SK-N-SH (cell line): ENCODE measurements at regions not wholly inside any gene's neighbourhood (a gene's known extent, or its start where the extent isn't known, plus 50 kb on each side); places are given as distances from the start of the nearest gene placed in this dataset.

Source experiments
- CTCF ChIA-PET: fragments of 300-600, 350-600 bp; formaldehyde crosslinking; extraction: SDS; loops from one replicate; lab custom pipeline; 2021; lab: Yijun Ruan, JAX
- POLR2A ChIA-PET: fragments of 350-600 bp; sonication (Branson Sonifier 250); formaldehyde crosslinking; extraction: SDS; loops from one replicate; lab custom pipeline; 2020; ENCODE audit warnings: antibody characterized with exemption, inconsistent platforms; lab: Yijun Ruan, JAX
- DNase-seq: peaks from one replicate; pipeline ENCODE4 v3.0.0; 2012
- H2AFZ ChIP-seq: fragments of 200-600 bp; sonication (generic); 2 replicates; pipeline ENCODE4 v1.8.1; 2016; ENCODE audit warnings: antibody characterized with exemption, mild to moderate bottlenecking, low read depth
- H3F3A ChIP-seq: fragments of 200-600 bp; sonication (generic); replicated peaks from 2 replicates; pipeline ENCODE3; 2016; ENCODE audit warnings: antibody characterized with exemption, mild to moderate bottlenecking; ENCODE audit not compliant: insufficient read depth
- H3K27ac ChIP-seq, 2 experiments: fragments of 200-500 bp in 1 of 2; fragments of 200-600 bp in 1 of 2; sonication (Bioruptor generic) in 1 of 2; sonication (generic), shearing (Covaris generic) in 1 of 2; 2 replicates each; pipeline versions ENCODE4 v1.5.1 to v1.6.1; 2014 to 2016; ENCODE audit warnings: low read depth in 2 of 2, inconsistent platforms in 1 of 2, low read length in 1 of 2, mild to moderate bottlenecking in 1 of 2, mixed read lengths in 1 of 2
- H3K27me3 ChIP-seq: fragments of 200-600 bp; sonication (generic), shearing (Covaris generic); 2 replicates; pipeline ENCODE4 v1.6.1; 2016; ENCODE audit warnings: mixed run types; ENCODE audit not compliant: insufficient read depth
- H3K36me3 ChIP-seq, 2 experiments: fragments of 200-500 bp in 1 of 2; fragments of 200-600 bp in 1 of 2; sonication (Bioruptor generic) in 1 of 2; sonication (generic) in 1 of 2; replicated peaks in 1 of 2; 2 replicates each; pipeline versions ENCODE3 to v1.5.1; 2014 to 2016; ENCODE audit warnings: low read length in 1 of 2, mild to moderate bottlenecking in 1 of 2; ENCODE audit not compliant: insufficient read depth in 2 of 2, control insufficient read depth in 1 of 2
- H3K4me1 ChIP-seq, 2 experiments: fragments of 200-500 bp in 1 of 2; fragments of 200-600 bp in 1 of 2; sonication (Bioruptor generic) in 1 of 2; sonication (generic), shearing (Covaris generic) in 1 of 2; 2 replicates each; pipeline versions ENCODE4 v1.5.1 to v1.6.1; 2014 to 2016; ENCODE audit warnings: low read depth in 1 of 2, low read length in 1 of 2, mixed run types in 1 of 2; ENCODE audit not compliant: insufficient read depth in 2 of 2, control insufficient read depth in 1 of 2
- H3K4me2 ChIP-seq: fragments of 200-600 bp; sonication (generic), shearing (Covaris generic); 2 replicates; pipeline ENCODE4 v1.6.1; 2017; ENCODE audit warnings: mixed run types
- H3K4me3 ChIP-seq, 2 experiments: fragments of 200-500 bp in 1 of 2; fragments of 200-600 bp in 1 of 2; sonication (Bioruptor generic) in 1 of 2; sonication (generic), shearing (Covaris generic) in 1 of 2; 2 replicates each; pipeline versions ENCODE4 v1.5.1 to v1.8.1; 2014 to 2016; ENCODE audit warnings: low read depth in 2 of 2, inconsistent platforms in 1 of 2, low read length in 1 of 2, mild to moderate bottlenecking in 1 of 2, mixed read lengths in 1 of 2, moderate library complexity in 1 of 2
- H3K79me2 ChIP-seq: fragments of 200-600 bp; sonication (generic); 2 replicates; pipeline ENCODE4 v1.8.1; 2017; ENCODE audit warnings: mild to moderate bottlenecking; ENCODE audit not compliant: insufficient read depth
- H3K9ac ChIP-seq: fragments of 200-600 bp; sonication (generic); 2 replicates; pipeline ENCODE4 v1.6.1; 2017; ENCODE audit warnings: mixed run types
- H3K9me2 ChIP-seq: fragments of 200-600 bp; sonication (generic); 2 replicates; pipeline ENCODE4 v1.6.1; 2017; ENCODE audit warnings: mixed run types
- H3K9me3 ChIP-seq: fragments of 200-600 bp; sonication (generic); 2 replicates; pipeline ENCODE4 v1.6.1; 2017; ENCODE audit warnings: mixed run types, mild to moderate bottlenecking, moderate library complexity
- H4K20me1 ChIP-seq: fragments of 200-600 bp; sonication (generic); 2 replicates; pipeline ENCODE4 v1.6.1; 2017; ENCODE audit warnings: mild to moderate bottlenecking, mixed run types; ENCODE audit not compliant: insufficient read depth
- CTCF ChIP-seq: fragments of 200-600 bp; sonication (generic); IDR thresholded peaks from 2 replicates; pipeline ENCODE4 v1.6.1; 2017; ENCODE audit warnings: antibody characterized with exemption, mild to moderate bottlenecking, moderate library complexity
- ELF1 ChIP-seq: IDR thresholded peaks from 2 replicates; pipeline ENCODE4 v1.4.0; 2012
- EP300 ChIP-seq, 2 experiments: IDR thresholded peaks; 2 replicates each; pipeline versions ENCODE4 v1.4.0 to v1.6.1; 2012; ENCODE audit warnings: borderline replicate concordance in 1 of 2, low read depth in 1 of 2, low read length in 1 of 2
- EZH2phosphoT487 ChIP-seq: fragments of 200-600 bp; sonication (generic); IDR thresholded peaks from 2 replicates; pipeline ENCODE4 v1.6.1; 2017; ENCODE audit warnings: low read depth, mixed run types, mild to moderate bottlenecking, antibody characterized with exemption, moderate library complexity, borderline replicate concordance
- GABPA ChIP-seq: IDR thresholded peaks from 2 replicates; pipeline ENCODE4 v1.4.0; 2012; ENCODE audit warnings: low read depth, mild to moderate bottlenecking
- JUND ChIP-seq: IDR thresholded peaks from 2 replicates; pipeline ENCODE4 v1.4.0; 2012
- MAX ChIP-seq: IDR thresholded peaks from 2 replicates; pipeline ENCODE4 v1.4.0; 2012; ENCODE audit warnings: low read depth
- MEF2A ChIP-seq: IDR thresholded peaks from 2 replicates; pipeline ENCODE4 v1.4.0; 2012; ENCODE audit warnings: low read depth, borderline replicate concordance
- MXI1 ChIP-seq: IDR thresholded peaks from 2 replicates; pipeline ENCODE4 v1.6.1; 2012; ENCODE audit warnings: mild to moderate bottlenecking, low read depth, low read length, improper control_type of control experiment
- NFIC ChIP-seq: IDR thresholded peaks from 2 replicates; pipeline ENCODE4 v1.4.0; 2012; ENCODE audit warnings: borderline replicate concordance
- NRF1 ChIP-seq: IDR thresholded peaks from 2 replicates; pipeline ENCODE4 v1.6.1; 2012; ENCODE audit warnings: low read depth, mild to moderate bottlenecking, low read length
- POLR2AphosphoS5 ChIP-seq: IDR thresholded peaks from 2 replicates; pipeline ENCODE4 v1.6.1; 2012; ENCODE audit warnings: low read depth, low read length
- RCOR1 ChIP-seq: fragments of 150-350 bp; IDR thresholded peaks from 2 replicates; pipeline ENCODE4 v1.6.1; 2017; ENCODE audit warnings: antibody characterized with exemption, low read length
- REST ChIP-seq: IDR thresholded peaks from 2 replicates; pipeline ENCODE4 v1.6.1; 2012; ENCODE audit warnings: mild to moderate bottlenecking, low read depth, low read length, moderate library complexity
- RFX5 ChIP-seq: IDR thresholded peaks from 2 replicates; pipeline ENCODE4 v1.6.1; 2012; ENCODE audit warnings: mild to moderate bottlenecking, improper control_type of control experiment, low read length
- SIN3A ChIP-seq: IDR thresholded peaks from 2 replicates; pipeline ENCODE4 v1.6.1; 2012; ENCODE audit warnings: low read depth, mild to moderate bottlenecking, low read length, moderate library complexity, borderline replicate concordance
- TEAD4 ChIP-seq: IDR thresholded peaks from 2 replicates; pipeline ENCODE4 v1.4.0; 2012; ENCODE audit warnings: mild to moderate bottlenecking, borderline replicate concordance; ENCODE audit not compliant: insufficient read depth
- USF1 ChIP-seq: IDR thresholded peaks from 2 replicates; pipeline ENCODE4 v1.4.0; 2012; ENCODE audit warnings: low read depth, borderline replicate concordance
- USF2 ChIP-seq: fragments of 150-350 bp; IDR thresholded peaks from 2 replicates; pipeline ENCODE4 v1.6.1; 2017; ENCODE audit warnings: antibody characterized with exemption, low read length, low read depth, borderline replicate concordance
- ZBTB33 ChIP-seq: IDR thresholded peaks from 2 replicates; pipeline ENCODE4 v1.4.0; 2012; ENCODE audit warnings: low read depth, borderline replicate concordance
- WGBS: methylation state at CpG from one replicate; pipeline ENCODE4 v1.1.6; 2017; ENCODE audit warnings: low lambda C conversion rate; 5-methylcytosine and 5-hydroxymethylcytosine counted together

- Histone ChIP-seq H4K20me1 (no peaks in the 10 kb centered on the region), H3K27ac (no peak overlapping the region), H3K9me2 (no peaks in the 10 kb centered on the region), H3K4me2 (no peak overlapping the region), H2AFZ (no peak overlapping the region), H3K36me3 (no peaks in the 10 kb centered on the region), H3K79me2 (no peaks in the 10 kb centered on the region), H3K9ac (no peak overlapping the region), H3K4me3 (no peak overlapping the region), H3K4me1 (0 out of 4 replicates have a peak, but pooled peaks cover 0 to 6% of the 10 kb centered on the region in 2 experiments), H3K27me3 (no peaks in the 10 kb centered on the region), H3F3A (peaks cover 13% of the 10 kb centered on the region), H3K9me3 (no peaks in the 10 kb centered on the region)
- ChIA-PET CTCF (interaction anchor here (0.6 to 0.7 kb wide), 2 partner anchors 39 to 1100 kb away, joined by 3 read pairs; no protein-coding TSS in a partner anchor), POLR2A (no interaction called here)
- no peak for TF ChIP-seq RCOR1
- no peak for TF ChIP-seq SIN3A
- TF ChIP-seq MEF2A = no peak
- TF ChIP-seq EP300 (IDR thresholded peaks at IDR 0.05; ENCODE audit: borderline replicate concordance in 1 of 2, low read depth in 1 of 2, low read length in 1 of 2) = no peak
- no peak for TF ChIP-seq ELF1
- TF ChIP-seq POLR2AphosphoS5 = no peak
- TF ChIP-seq NFIC = no peak
- no peak for TF ChIP-seq USF2
- no peak for TF ChIP-seq GABPA
- TF ChIP-seq MXI1 = no peak
- TF ChIP-seq USF1 = no peak
- no peak for TF ChIP-seq EZH2phosphoT487
- no peak for TF ChIP-seq TEAD4
- TF ChIP-seq MAX = no peak
- TF ChIP-seq ZBTB33 = no peak
- no peak for DNase-seq
- 92% methylated on average over 9 of the region's 9 CpGs for WGBS
Observed at GRCh38 chr21:27561116-27561515, 594.2 kb upstream of the ADAMTS5 start.

GRCh38 chr21:27557356-27557755 is 590.5 kb upstream of the ADAMTS5 start:
- no peak overlapping the region for H3K4me2 ChIP-seq
- no peaks in the 10 kb centered on the region for H3K9me2 ChIP-seq
- no peaks in the 10 kb centered on the region for H3K36me3 ChIP-seq
- no peaks in the 10 kb centered on the region for H3F3A ChIP-seq
- H3K27me3 ChIP-seq = no peaks in the 10 kb centered on the region
- H3K9ac ChIP-seq = no peak overlapping the region
- H3K27ac ChIP-seq = no peak overlapping the region
- no peak for DNase-seq
- no peaks in the 10 kb centered on the region for H3K4me1 ChIP-seq
- ChIA-PET CTCF (no interaction called here), POLR2A (no interaction called here)
- 97% methylated on average over 1 of the region's 1 CpG for WGBS
- H4K20me1 ChIP-seq = no peaks in the 10 kb centered on the region
- no peak overlapping the region for H2AFZ ChIP-seq
- H3K9me3 ChIP-seq = no peaks in the 10 kb centered on the region
- H3K4me3 ChIP-seq = no peak overlapping the region
- no peaks in the 10 kb centered on the region for H3K79me2 ChIP-seq
- no peak for TF ChIP-seq MEF2A
- TF ChIP-seq ELF1 = no peak
- TF ChIP-seq EP300 (IDR thresholded peaks at IDR 0.05; ENCODE audit: borderline replicate concordance in 1 of 2, low read depth in 1 of 2, low read length in 1 of 2) = no peak
- TF ChIP-seq JUND = no peak
- no peak for TF ChIP-seq REST
- TF ChIP-seq CTCF = no peak
- no peak for TF ChIP-seq NRF1
- TF ChIP-seq TEAD4 = no peak
- no peak for TF ChIP-seq RFX5
